ENCODE measurements at regions not wholly inside any gene's neighbourhood (a gene's known extent, or its start where the extent isn't known, plus 50 kb on each side); places are given as distances from the start of the nearest gene placed in this dataset.

GRCh38 chr4:97110506-97110905 lies 1032.8 kb downstream of the STPG2 start:
- TF ChIP-seq EZH2 (IDR thresholded peaks at IDR 0.05; ENCODE audit: borderline replicate concordance, low read depth, low read length, poor library complexity, severe bottlenecking) (no peak), CTCF (conservative IDR thresholded peaks at IDR 0.05; ENCODE audit: low read depth, low read length) (no peak)

Data from A673 (cell line).